Tibial nerve (tissue), 4 donors: ENCODE measurements at regions not wholly inside any gene's neighbourhood (a gene's known extent, or its start where the extent isn't known, plus 50 kb on each side); places are given as distances from the start of the nearest gene placed in this dataset.

Experiments used
- DNase-seq, 2 donors: peaks; one replicate each; pipeline ENCODE4 v3.0.0-alpha.2; 2019; ENCODE audit warnings: low spot score in 2 of 2
- H3K27ac ChIP-seq, 4 donors: fragments of 200-600 bp; sonication (generic) in 3 of 4; one replicate each; pipeline ENCODE4 v1.5.1; 2017 to 2019; ENCODE audit warnings: mild to moderate bottlenecking in 1 of 4
- H3K27me3 ChIP-seq, 2 donors: fragments of 200-600 bp; sonication (generic) in 1 of 2; one replicate each; pipeline versions ENCODE4 v1.5.1 to v1.6.0; 2017 to 2019
- H3K36me3 ChIP-seq, 3 donors: fragments of 200-600 bp; sonication (generic); one replicate each; pipeline ENCODE4 v1.5.1; 2018 to 2019
- H3K4me1 ChIP-seq, 4 donors: fragments of 200-600 bp; sonication (generic) in 3 of 4; one replicate each; pipeline ENCODE4 v1.5.1; 2017 to 2019
- H3K4me3 ChIP-seq, 4 donors: fragments of 200-600 bp; sonication (generic) in 3 of 4; one replicate each; pipeline ENCODE4 v1.5.1; 2017 to 2019; ENCODE audit warnings: mild to moderate bottlenecking in 1 of 4, moderate library complexity in 1 of 4
- H3K9me3 ChIP-seq, 4 donors: fragments of 200-600 bp; sonication (generic) in 3 of 4; one replicate each; pipeline ENCODE4 v1.5.1; 2017 to 2019
- EP300 ChIP-seq, 2 donors: sonication (generic); formaldehyde crosslinking; IDR thresholded peaks; one replicate each; pipeline ENCODE4 v1.6.1; 2017; ENCODE audit warnings: antibody characterized with exemption in 2 of 2, mild to moderate bottlenecking in 1 of 2
- POLR2A ChIP-seq, 2 donors: fragments of 450-650 bp; IDR thresholded peaks; one replicate each; pipeline ENCODE4 v1.6.1; 2017; ENCODE audit warnings: antibody characterized with exemption in 2 of 2, mild to moderate bottlenecking in 2 of 2, moderate library complexity in 2 of 2
- WGBS, 2 donors: methylation state at CpG; one replicate each; pipeline ENCODE4 v1.1.5; 2018; 5-methylcytosine and 5-hydroxymethylcytosine counted together
- TF ChIP-seq, protein P1 (sequence below), 5 experiments: fragments of 200-600 bp in 3 of 5; fragments of 450-650 bp in 2 of 5; sonication (generic) in 3 of 5; IDR thresholded peaks; one replicate each; pipeline ENCODE4 v1.5.1; 2016 to 2019; ENCODE audit warnings: antibody characterized with exemption in 5 of 5, mild to moderate bottlenecking in 3 of 5, moderate library complexity in 2 of 5

- no peaks in the 10 kb centered on the region for H3K4me1 ChIP-seq
- peaks cover 0 to 7% (median 0%) of the 10 kb centered on the region in 4 donors for H3K9me3 ChIP-seq
- H3K36me3 ChIP-seq = no peaks in the 10 kb centered on the region
- TF ChIP-seq EP300 (IDR thresholded peaks at IDR 0.05) (no peak), POLR2A (IDR thresholded peaks at IDR 0.05) (no peak)
- TF ChIP-seq, protein P1, sequence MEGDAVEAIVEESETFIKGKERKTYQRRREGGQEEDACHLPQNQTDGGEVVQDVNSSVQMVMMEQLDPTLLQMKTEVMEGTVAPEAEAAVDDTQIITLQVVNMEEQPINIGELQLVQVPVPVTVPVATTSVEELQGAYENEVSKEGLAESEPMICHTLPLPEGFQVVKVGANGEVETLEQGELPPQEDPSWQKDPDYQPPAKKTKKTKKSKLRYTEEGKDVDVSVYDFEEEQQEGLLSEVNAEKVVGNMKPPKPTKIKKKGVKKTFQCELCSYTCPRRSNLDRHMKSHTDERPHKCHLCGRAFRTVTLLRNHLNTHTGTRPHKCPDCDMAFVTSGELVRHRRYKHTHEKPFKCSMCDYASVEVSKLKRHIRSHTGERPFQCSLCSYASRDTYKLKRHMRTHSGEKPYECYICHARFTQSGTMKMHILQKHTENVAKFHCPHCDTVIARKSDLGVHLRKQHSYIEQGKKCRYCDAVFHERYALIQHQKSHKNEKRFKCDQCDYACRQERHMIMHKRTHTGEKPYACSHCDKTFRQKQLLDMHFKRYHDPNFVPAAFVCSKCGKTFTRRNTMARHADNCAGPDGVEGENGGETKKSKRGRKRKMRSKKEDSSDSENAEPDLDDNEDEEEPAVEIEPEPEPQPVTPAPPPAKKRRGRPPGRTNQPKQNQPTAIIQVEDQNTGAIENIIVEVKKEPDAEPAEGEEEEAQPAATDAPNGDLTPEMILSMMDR (IDR thresholded peaks at IDR 0.05) = no peak
- H3K27me3 ChIP-seq = no peaks in the 10 kb centered on the region
- H3K4me3 ChIP-seq = no peak overlapping the region
- no peak for DNase-seq
- H3K27ac ChIP-seq = no peak overlapping the region
- 52 to 63% methylated on average over 3 of the region's 3 CpGs for WGBS, 2 donors
These were observed 152.8 kb upstream of the DIPK2B start for GRCh38 chrX:45353456-45353855.

GRCh38 chrX:45352611-45353010 is 151.9 kb upstream of the DIPK2B start:
- TF ChIP-seq, protein P1 (IDR thresholded peaks at IDR 0.05) = no peak
- TF ChIP-seq EP300 (IDR thresholded peaks at IDR 0.05) = no peak
- TF ChIP-seq POLR2A (IDR thresholded peaks at IDR 0.05) = no peak
- Histone ChIP-seq H3K27ac (no peak overlapping the region), H3K4me3 (no peak overlapping the region), H3K9me3 (peaks cover 0 to 7% (median 0%) of the 10 kb centered on the region in 4 donors), H3K36me3 (no peaks in the 10 kb centered on the region), H3K27me3 (no peaks in the 10 kb centered on the region), H3K4me1 (no peaks in the 10 kb centered on the region)
- 43 to 76% methylated on average over 2 of the region's 2 CpGs for WGBS, 2 donors
- DNase-seq = no peak

DNA sequence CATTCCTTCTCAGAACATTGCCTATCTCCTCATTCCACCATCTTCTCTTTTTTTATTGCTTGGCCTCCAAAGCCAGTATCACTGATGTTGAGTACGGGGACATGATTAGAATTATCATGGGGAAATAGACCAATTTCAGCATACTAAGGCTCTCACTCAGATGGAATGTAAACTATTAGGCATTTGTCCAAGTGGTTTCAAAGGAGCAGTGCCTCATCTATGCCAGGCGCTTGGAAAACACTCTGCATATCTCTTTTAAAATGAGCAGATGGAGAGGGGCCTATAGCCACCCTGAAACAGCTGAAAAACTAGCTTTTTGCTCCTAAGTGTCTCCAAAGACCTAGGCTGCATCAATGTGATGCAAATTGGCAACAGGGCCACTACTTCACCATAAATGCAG is 150.8 kb upstream of the DIPK2B start:
- Histone ChIP-seq H3K27ac (no peak overlapping the region), H3K36me3 (no peaks in the 10 kb centered on the region), H3K4me1 (no peaks in the 10 kb centered on the region), H3K9me3 (peaks cover 0 to 7% (median 0%) of the 10 kb centered on the region in 4 donors), H3K27me3 (no peaks in the 10 kb centered on the region), H3K4me3 (no peak overlapping the region)
- 45 to 63% methylated on average over 2 of the region's 2 CpGs for WGBS, 2 donors
- TF ChIP-seq, protein P1 (IDR thresholded peaks at IDR 0.05) = no peak
- TF ChIP-seq EP300 (IDR thresholded peaks at IDR 0.05) = no peak
- no peak for TF ChIP-seq POLR2A (IDR thresholded peaks at IDR 0.05)
- no peak for DNase-seq

DNA sequence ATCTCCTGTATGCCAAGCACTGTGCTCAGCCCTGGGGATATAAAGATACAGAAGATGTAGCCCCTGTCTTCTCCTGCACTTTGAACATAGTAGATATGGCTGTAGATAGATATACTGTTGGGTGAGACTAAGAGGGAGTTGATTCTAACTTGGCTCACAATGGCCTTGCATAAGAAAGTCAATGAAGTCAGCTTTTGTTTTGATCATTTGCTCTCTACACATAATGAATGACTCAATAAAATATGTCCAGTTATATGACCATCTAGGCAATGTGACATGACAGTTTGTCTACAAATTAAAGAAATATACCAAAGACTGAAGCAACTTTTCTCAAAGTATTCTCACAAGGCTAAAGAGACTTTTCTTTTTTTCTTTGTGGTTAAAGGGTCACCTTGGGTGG is 147.6 kb upstream of the DIPK2B start:
- H3K27me3 ChIP-seq = no peaks in the 10 kb centered on the region
- no peaks in the 10 kb centered on the region for H3K36me3 ChIP-seq
- no peak for DNase-seq
- H3K4me1 ChIP-seq = no peaks in the 10 kb centered on the region
- H3K4me3 ChIP-seq = no peak overlapping the region
- TF ChIP-seq EP300 (IDR thresholded peaks at IDR 0.05) = no peak
- no peak overlapping the region for H3K27ac ChIP-seq
- H3K9me3 ChIP-seq = no peaks in the 10 kb centered on the region

DNA sequence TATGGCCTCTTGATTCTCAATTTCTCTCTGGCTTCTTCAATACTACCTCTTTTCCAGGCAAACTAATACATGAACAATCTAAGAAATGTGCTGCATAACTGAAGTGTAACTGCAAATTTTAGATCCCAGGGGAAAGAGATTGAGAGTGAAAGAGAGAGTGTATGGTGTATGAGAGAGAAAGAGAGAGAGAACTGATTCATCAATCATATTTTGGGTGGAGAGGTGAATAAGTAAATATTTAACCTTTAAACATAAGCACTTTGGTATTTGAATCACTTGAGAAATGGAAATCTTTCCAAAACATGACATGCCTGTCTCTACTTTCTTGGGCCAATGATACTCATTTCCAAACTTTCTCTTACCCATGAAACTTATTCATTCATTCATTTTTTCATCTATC is 147.2 kb upstream of the DIPK2B start:
- DNase-seq = no peak
- Histone ChIP-seq H3K9me3 (no peaks in the 10 kb centered on the region), H3K4me3 (no peak overlapping the region), H3K36me3 (no peaks in the 10 kb centered on the region), H3K4me1 (no peaks in the 10 kb centered on the region), H3K27ac (no peak overlapping the region), H3K27me3 (no peaks in the 10 kb centered on the region)
- TF ChIP-seq, protein P1 (IDR thresholded peaks at IDR 0.05) = no peak
- no peak for TF ChIP-seq POLR2A (IDR thresholded peaks at IDR 0.05)
- no peak for TF ChIP-seq EP300 (IDR thresholded peaks at IDR 0.05)

- no peak overlapping the region for H3K4me3 ChIP-seq
- no peaks in the 10 kb centered on the region for H3K27me3 ChIP-seq
- WGBS, 2 donors = 68 to 90% methylated on average over 2 of the region's 2 CpGs
- H3K36me3 ChIP-seq = no peaks in the 10 kb centered on the region
- no peaks in the 10 kb centered on the region for H3K4me1 ChIP-seq
- no peaks in the 10 kb centered on the region for H3K9me3 ChIP-seq
- TF ChIP-seq EP300 (IDR thresholded peaks at IDR 0.05) (no peak), POLR2A (IDR thresholded peaks at IDR 0.05) (no peak)
- TF ChIP-seq, protein P1 (IDR thresholded peaks at IDR 0.05) = no peak
- DNase-seq = no peak
- H3K27ac ChIP-seq = no peak overlapping the region
These were observed 143.9 kb upstream of the DIPK2B start for GRCh38 chrX:45344594-45344993.
